H9 (cell line): ENCODE measurements at regions not wholly inside any gene's neighbourhood (a gene's known extent, or its start where the extent isn't known, plus 50 kb on each side); places are given as distances from the start of the nearest gene placed in this dataset.

Experiments used
- DNase-seq: peaks from one replicate; pipeline ENCODE4 v3.0.0-alpha.2; 2017
- H2AFZ ChIP-seq: one replicate; pipeline ENCODE4 v1.6.1; 2013; ENCODE audit warnings: mild to moderate bottlenecking, low read length, control low read depth, moderate library complexity
- H2AK5ac ChIP-seq: 2 replicates; pipeline ENCODE4 v1.6.1; 2013; ENCODE audit warnings: low read length, control low read depth, mixed read lengths; ENCODE audit not compliant: insufficient read length
- H2BK120ac ChIP-seq: one replicate; pipeline ENCODE4 v1.6.1; 2013; ENCODE audit warnings: low read depth, mild to moderate bottlenecking, low read length, control low read depth, inconsistent platforms; ENCODE audit not compliant: poor library complexity, severe bottlenecking
- H2BK12ac ChIP-seq: 2 replicates; pipeline ENCODE4 v1.6.1; 2013; ENCODE audit warnings: low read length, control low read depth, mixed read lengths, low read depth; ENCODE audit not compliant: insufficient read length
- H2BK15ac ChIP-seq: 2 replicates; pipeline ENCODE4 v1.6.1; 2013; ENCODE audit warnings: low read depth, low read length, control low read depth
- H2BK20ac ChIP-seq: one replicate; pipeline ENCODE4 v1.6.1; 2013; ENCODE audit warnings: low read depth, mild to moderate bottlenecking, low read length, control low read depth, inconsistent platforms; ENCODE audit not compliant: poor library complexity, severe bottlenecking
- H2BK5ac ChIP-seq: 2 replicates; pipeline ENCODE4 v1.6.1; 2013; ENCODE audit warnings: low read length, control low read depth, mixed read lengths; ENCODE audit not compliant: insufficient read length
- H3K14ac ChIP-seq: 2 replicates; pipeline ENCODE4 v1.6.1; 2013; ENCODE audit warnings: low read length, control low read depth; ENCODE audit not compliant: insufficient read depth
- H3K18ac ChIP-seq: 2 replicates; pipeline ENCODE4 v1.6.1; 2013; ENCODE audit warnings: low read depth, mild to moderate bottlenecking, mixed read lengths, low read length, control low read depth; ENCODE audit not compliant: insufficient read length
- H3K23ac ChIP-seq: 2 replicates; pipeline ENCODE4 v1.6.1; 2013; ENCODE audit warnings: low read length, control low read depth, mixed read lengths, low read depth; ENCODE audit not compliant: insufficient read length
- H3K23me2 ChIP-seq: 2 replicates; pipeline ENCODE4 v1.6.1; 2013; ENCODE audit warnings: low read depth, mild to moderate bottlenecking, mixed read lengths, low read length, control low read depth; ENCODE audit not compliant: insufficient read length, poor library complexity, severe bottlenecking
- H3K27ac ChIP-seq: 2 replicates; pipeline ENCODE4 v1.5.1; 2013; ENCODE audit warnings: low read length, control low read depth, mixed read lengths, low read depth; ENCODE audit not compliant: insufficient read length
- H3K27me3 ChIP-seq: 2 replicates; pipeline ENCODE4 v1.6.1; 2013; ENCODE audit warnings: low read length, control low read depth, inconsistent platforms; ENCODE audit not compliant: insufficient read depth
- H3K4ac ChIP-seq: 2 replicates; pipeline ENCODE4 v1.6.1; 2013; ENCODE audit warnings: low read depth, mild to moderate bottlenecking, control low read depth, inconsistent platforms, low read length, moderate library complexity
- H3K4me1 ChIP-seq: 2 replicates; pipeline ENCODE4 v1.6.1; 2013; ENCODE audit warnings: low read length, control low read depth, inconsistent platforms; ENCODE audit not compliant: insufficient read depth
- H3K4me2 ChIP-seq: 2 replicates; pipeline ENCODE4 v1.6.1; 2013; ENCODE audit warnings: low read length, control low read depth, mixed read lengths; ENCODE audit not compliant: insufficient read length, insufficient read depth
- H3K56ac ChIP-seq: 2 replicates; pipeline ENCODE4 v1.6.1; 2013; ENCODE audit warnings: low read depth, mild to moderate bottlenecking, mixed read lengths, low read length, control low read depth; ENCODE audit not compliant: insufficient read length
- H3K79me1 ChIP-seq: 2 replicates; pipeline ENCODE4 v1.6.1; 2013; ENCODE audit warnings: low read depth, mild to moderate bottlenecking, moderate library complexity, low read length, control low read depth, inconsistent platforms; ENCODE audit not compliant: insufficient read depth, poor library complexity, severe bottlenecking
- H3K79me2 ChIP-seq: 2 replicates; pipeline ENCODE4 v1.6.1; 2013; ENCODE audit warnings: low read length, control low read depth, inconsistent platforms; ENCODE audit not compliant: insufficient read depth
- H3K9ac ChIP-seq: 2 replicates; pipeline ENCODE4 v1.6.1; 2013; ENCODE audit warnings: low read length, control low read depth, mixed read lengths; ENCODE audit not compliant: insufficient read length; ENCODE audit errors: extremely low read depth
- H3K9me3 ChIP-seq: one replicate; pipeline ENCODE4 v1.6.1; 2013; ENCODE audit warnings: low read depth, low read length, inconsistent platforms; ENCODE audit not compliant: control insufficient read depth
- H3T11ph ChIP-seq: one replicate; pipeline ENCODE4 v1.6.1; 2013; ENCODE audit warnings: mild to moderate bottlenecking, low read length, control low read depth, inconsistent platforms
- H4K20me1 ChIP-seq: one replicate; pipeline ENCODE4 v1.6.1; 2013; ENCODE audit not compliant: control insufficient read depth, insufficient read length, insufficient read depth
- H4K5ac ChIP-seq: 2 replicates; pipeline ENCODE4 v1.6.1; 2013; ENCODE audit warnings: low read depth, mild to moderate bottlenecking, mixed read lengths, low read length, control low read depth; ENCODE audit not compliant: insufficient read length
- H4K8ac ChIP-seq: replicated peaks from 2 replicates; pipeline ENCODE4 v1.6.1; 2013; ENCODE audit warnings: low read length, control low read depth, mixed read lengths, low read depth; ENCODE audit not compliant: insufficient read length
- H4K91ac ChIP-seq: 2 replicates; pipeline ENCODE4 v1.6.1; 2013; ENCODE audit warnings: low read depth, mild to moderate bottlenecking, moderate library complexity, mixed read lengths, low read length, control low read depth; ENCODE audit not compliant: insufficient read length
- H3K27ac Mint-ChIP-seq, 3 experiments: 2 replicates in 2 of 3; 3 replicates in 1 of 3; pipeline ENCODE4 v1.8.0; 2020 to 2021; ENCODE audit warnings: mixed read lengths in 3 of 3, mild to moderate bottlenecking in 1 of 3, moderate library complexity in 1 of 3
- H3K27me3 Mint-ChIP-seq: 2 replicates; pipeline ENCODE4 v1.8.0; 2021; ENCODE audit warnings: low read depth, mild to moderate bottlenecking, moderate library complexity, mixed read lengths
- H3K36me3 Mint-ChIP-seq, 3 experiments: 2 replicates in 2 of 3; 3 replicates in 1 of 3; pipeline ENCODE4 v1.8.0; 2020 to 2021; ENCODE audit warnings: low read depth in 3 of 3, mixed read lengths in 3 of 3; ENCODE audit not compliant: insufficient read depth in 1 of 3
- H3K4me1 Mint-ChIP-seq, 2 experiments: 2 replicates each; pipeline ENCODE4 v1.8.0; 2020; ENCODE audit warnings: mixed read lengths in 2 of 2
- H3K4me3 Mint-ChIP-seq, 2 experiments: 2 replicates in 1 of 2; 3 replicates in 1 of 2; pipeline ENCODE4 v1.8.0; 2020 to 2021; ENCODE audit warnings: mild to moderate bottlenecking in 2 of 2, mixed read lengths in 2 of 2, moderate library complexity in 1 of 2
- H3K9me3 Mint-ChIP-seq, 2 experiments: 2 replicates in 1 of 2; 3 replicates in 1 of 2; pipeline ENCODE4 v1.8.0; 2020; ENCODE audit warnings: mild to moderate bottlenecking in 2 of 2, mixed read lengths in 2 of 2, moderate library complexity in 1 of 2
- CTCF ChIP-seq: fragments of 200-600 bp; sonication (generic); conservative IDR thresholded peaks from 3 replicates; pipeline ENCODE4 v1.8.0; 2021; ENCODE audit warnings: antibody characterized with exemption, mild to moderate bottlenecking
- WGBS: extraction: QIAGEN DNeasy Blood & Tissue Kit; methylation state at CpG from one replicate; pipeline ENCODE4 v1.1.7; 2013; ENCODE audit warnings: missing lambda C conversion rate, low lambda C conversion rate, mixed read lengths; ENCODE audit not compliant: insufficient read length; ENCODE audit errors: extremely low coverage; 5-methylcytosine and 5-hydroxymethylcytosine counted together

- H3K27ac ChIP-seq = no peak overlapping the region
- H2BK120ac ChIP-seq = no peak overlapping the region
- H3K4me1 ChIP-seq = no peaks in the 10 kb centered on the region
- H3K23me2 ChIP-seq = no peaks in the 10 kb centered on the region
- no peak overlapping the region for H3K9ac ChIP-seq
- no peak overlapping the region for H3K14ac ChIP-seq
- no peak overlapping the region for H3K4ac ChIP-seq
- H4K91ac ChIP-seq = no peak overlapping the region
- Mint-ChIP-seq H3K27ac (no peak overlapping the region), H3K9me3 (peaks cover 4% of the 10 kb centered on the region in 2 experiments; a peak in 1 of 5 replicates), H3K4me1 (no peaks in the 10 kb centered on the region; a peak in 2 of 4 replicates), H3K36me3 (no peaks in the 10 kb centered on the region), H3K4me3 (no peak overlapping the region), H3K27me3 (no peaks in the 10 kb centered on the region; the same call in 1 of the 2 replicates)
- no peak overlapping the region for H3K56ac ChIP-seq
- H3K79me2 ChIP-seq = no peaks in the 10 kb centered on the region
- H2BK15ac ChIP-seq = no peak overlapping the region
- H3K79me1 ChIP-seq = no peaks in the 10 kb centered on the region
- no peaks in the 10 kb centered on the region for H3K27me3 ChIP-seq
- no peak overlapping the region for H2BK12ac ChIP-seq
- no CpG with 5 or more reads among the region's 4 CpGs for WGBS
- no peak overlapping the region for H3K23ac ChIP-seq
- H4K20me1 ChIP-seq = no peaks in the 10 kb centered on the region
- no peak overlapping the region for H2BK20ac ChIP-seq
- no peak overlapping the region for H3T11ph ChIP-seq
- no peak overlapping the region for H3K18ac ChIP-seq
- H3K4me2 ChIP-seq = no peak overlapping the region
- no peak overlapping the region for H2AFZ ChIP-seq
- TF ChIP-seq CTCF = no peak
- no peak overlapping the region for H2AK5ac ChIP-seq
- no peak for DNase-seq
- H2BK5ac ChIP-seq = no peak overlapping the region
- no peaks in the 10 kb centered on the region for H3K9me3 ChIP-seq
- no peak overlapping the region for H4K5ac ChIP-seq
- no peak overlapping the region for H4K8ac ChIP-seq
Observed at GRCh38 chr1:78297836-78298235, 192.9 kb upstream of the PTGFR start.
